GM12878 (cell line): ENCODE measurements at regions not wholly inside any gene's neighbourhood (a gene's known extent, or its start where the extent isn't known, plus 50 kb on each side); places are given as distances from the start of the nearest gene placed in this dataset.
A peak's percentile ranks its signal among the peaks of the same experiment; 100 is the strongest.

ENCODE experiments used
- ATAC-seq: fragments of 200-7000 bp; cut with Tn5 transposase; 3 replicates; pipeline ENCODE4 v1.9.1; 2020; ENCODE audit warnings: mild to moderate bottlenecking, moderate library complexity
- BruUV-seq: library from RNA; stranded (reverse); fragments of 400-500 nt; replicated peaks from 2 replicates; lab custom pipeline; 2021; lab: Mats Ljungman, UMichigan
- CTCF ChIA-PET: fragments of 300-600 bp; sonication (Branson Sonifier 250); formaldehyde crosslinking; extraction: SDS; loops from one replicate; lab custom pipeline; 2021; ENCODE audit warnings: inconsistent platforms; lab: Yijun Ruan, JAX
- POLR2A ChIA-PET: fragments of 350-600 bp; formaldehyde crosslinking; extraction: SDS; loops from one replicate; lab custom pipeline; 2021; ENCODE audit warnings: inconsistent platforms; lab: Charles Lee
- RAD21 ChIA-PET: fragments of 300-600 bp; sonication (Branson Sonifier 250); formaldehyde crosslinking; loops from one replicate; lab custom pipeline; 2023; ENCODE audit warnings: antibody characterized with exemption; ENCODE audit not compliant: unreplicated experiment; lab: Charles Lee
- SMC1A ChIA-PET: fragments of 300-600 bp; sonication (Branson Sonifier 250); formaldehyde crosslinking; loops from one replicate; lab custom pipeline; 2023; ENCODE audit not compliant: unreplicated experiment, uncharacterized antibody; lab: Charles Lee
- DNase-seq: peaks from one replicate; pipeline ENCODE4 v3.0.0-alpha.2; 2011; ENCODE audit warnings: low read depth, low spot score
- FAIRE-seq: peaks from 3 replicates; lab custom pipeline; 2011; peaks lifted over from hg19 to GRCh38; lab: Jason Lieb, UNC
- H2AFZ ChIP-seq: 2 replicates; pipeline ENCODE4 v1.6.0; 2011; ENCODE audit warnings: low read depth, low read length, control low read depth; ENCODE audit not compliant: control insufficient read depth
- H3K27ac ChIP-seq: 2 replicates; pipeline ENCODE4 v1.5.1; 2011; ENCODE audit warnings: control low read depth; ENCODE audit not compliant: control insufficient read depth, insufficient read depth
- H3K27me3 ChIP-seq, 2 experiments: replicated peaks in 1 of 2; 2 replicates each; pipeline versions ENCODE4 v1.6.0 to v1.6.1; 2011; ENCODE audit warnings: low read length in 1 of 2; ENCODE audit not compliant: control insufficient read depth in 2 of 2, insufficient read depth in 2 of 2
- H3K36me3 ChIP-seq, 2 experiments: 2 replicates each; pipeline ENCODE4 v1.5.1; 2011; ENCODE audit warnings: low read length in 1 of 2; ENCODE audit not compliant: control insufficient read depth in 2 of 2, insufficient read depth in 2 of 2
- H3K4me1 ChIP-seq: 2 replicates; pipeline ENCODE4 v1.6.1; 2011; ENCODE audit warnings: mild to moderate bottlenecking, low read length, moderate library complexity, mixed read lengths; ENCODE audit not compliant: control insufficient read depth, insufficient read depth
- H3K4me2 ChIP-seq: 2 replicates; pipeline ENCODE4 v1.6.0; 2011; ENCODE audit warnings: control low read depth; ENCODE audit not compliant: control insufficient read depth, insufficient read depth
- H3K4me3 ChIP-seq: fragments of 200-600 bp; sonication (generic); 2 replicates; pipeline ENCODE4 v1.5.1; 2016
- H3K79me2 ChIP-seq: 2 replicates; pipeline ENCODE4 v1.6.0; 2011; ENCODE audit warnings: low read length; ENCODE audit not compliant: control insufficient read depth, insufficient read depth
- H3K9ac ChIP-seq: 2 replicates; pipeline ENCODE4 v1.8.0; 2011; ENCODE audit warnings: low read length, control low read depth, mixed read lengths; ENCODE audit not compliant: control insufficient read depth, insufficient read depth
- H3K9me3 ChIP-seq: replicated peaks from 3 replicates; pipeline ENCODE4 v1.5.1; 2011; ENCODE audit warnings: mild to moderate bottlenecking, low read length; ENCODE audit not compliant: control insufficient read depth, insufficient read depth
- H4K20me1 ChIP-seq: 2 replicates; pipeline ENCODE4 v1.6.0; 2011; ENCODE audit not compliant: control insufficient read depth, insufficient read depth
- ATF2 ChIP-seq: IDR thresholded peaks from 2 replicates; pipeline ENCODE4 v1.6.1; 2012; ENCODE audit warnings: low read length, inconsistent platforms
- BRCA1 ChIP-seq: IDR thresholded peaks from 2 replicates; pipeline ENCODE4 v1.6.1; 2011; ENCODE audit warnings: low read depth, low read length, improper control_type of control experiment
- CBX5 ChIP-seq: sonication (generic); IDR thresholded peaks from 2 replicates; pipeline ENCODE4 v1.6.1; 2016; ENCODE audit warnings: low read depth, moderate library complexity, mild to moderate bottlenecking, inconsistent platforms
- DPF2 ChIP-seq: fragments of 450-650 bp; IDR thresholded peaks from 2 replicates; pipeline ENCODE4 v1.6.1; 2017; ENCODE audit warnings: mild to moderate bottlenecking
- SUPT20H ChIP-seq: IDR thresholded peaks from 2 replicates; pipeline ENCODE4 v1.6.1; 2011; ENCODE audit warnings: low read depth, mild to moderate bottlenecking, low read length, moderate library complexity, borderline replicate concordance; ENCODE audit not compliant: control insufficient read depth
- TCF12 ChIP-seq: IDR thresholded peaks from 2 replicates; pipeline ENCODE4 v1.6.1; 2011; ENCODE audit warnings: low read depth, mild to moderate bottlenecking, low read length
- WGBS: methylation state at CpG from one replicate; pipeline ENCODE4 v1.1.6; 2016; ENCODE audit warnings: low lambda C conversion rate; ENCODE audit not compliant: insufficient replicate concordance, insufficient coverage; ENCODE audit errors: missing lambda C conversion rate; 5-methylcytosine and 5-hydroxymethylcytosine counted together
- in situ Hi-C: fragments of 300-500 bp; cut with MboI; formaldehyde crosslinking; loops from 9 replicates; pipeline ENCODE4 v1.14.3; 2018; ENCODE audit warnings: mixed read lengths
- intact Hi-C: fragments of 100-400 bp; cut with micrococcal nuclease; formaldehyde crosslinking; loops from one replicate; pipeline ENCODE4 v1.14.2; 2022; ENCODE audit not compliant: unreplicated experiment
- TF ChIP-seq, protein P1 (sequence below): IDR thresholded peaks from 2 replicates; pipeline ENCODE4 v1.6.1; 2011; ENCODE audit warnings: mild to moderate bottlenecking, low read depth, low read length, moderate library complexity; ENCODE audit not compliant: insufficient replicate concordance
- TF ChIP-seq, protein P2 (sequence below): IDR thresholded peaks from 2 replicates; pipeline ENCODE4 v1.6.1; 2011; ENCODE audit warnings: borderline replicate concordance, low read depth, mild to moderate bottlenecking, moderate library complexity, mixed read lengths, low read length; ENCODE audit not compliant: insufficient read depth; ENCODE audit errors: extremely low read length

DNA sequence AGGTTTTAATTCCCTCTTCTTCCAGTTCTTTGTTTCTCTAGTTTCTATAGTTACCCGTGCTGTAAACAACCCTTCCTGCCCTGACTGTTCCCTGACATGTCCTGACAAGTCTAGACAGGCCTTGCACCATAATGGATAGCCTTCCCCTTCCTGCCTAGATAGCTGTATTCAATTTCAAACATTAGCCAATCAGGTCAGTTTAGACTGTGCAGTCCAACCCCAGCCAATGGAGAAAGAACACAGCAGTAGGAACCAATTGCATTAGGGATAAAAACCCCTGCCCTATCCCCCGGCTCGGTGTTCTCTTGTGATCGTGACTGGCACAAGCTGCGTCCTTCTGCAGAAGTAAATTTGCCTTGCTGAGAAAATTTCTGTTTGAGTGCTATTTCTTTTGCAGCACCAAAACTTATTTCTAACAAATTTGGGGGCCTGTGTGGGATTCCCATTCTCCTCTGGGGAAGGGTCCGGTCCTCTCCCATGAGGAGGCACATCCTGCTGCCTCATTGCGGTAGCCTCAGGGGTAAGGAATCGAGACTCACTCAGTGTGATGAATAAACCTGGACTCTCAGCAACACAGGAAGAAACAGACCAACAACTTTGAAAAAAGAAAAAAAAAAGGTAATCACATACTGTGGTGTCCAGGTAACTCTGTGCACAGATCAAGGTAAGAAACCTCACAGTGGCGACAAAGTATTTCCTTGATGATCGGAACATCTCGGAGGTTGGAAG, 248.7 kb upstream of the ECI2 start:
- no peak overlapping the region for H3K27ac ChIP-seq
- SMC1A ChIA-PET = no interaction called here
- peaks cover 11% of the 10 kb centered on the region; the same call in 2 of the 3 replicates for H3K9me3 ChIP-seq
- H2AFZ ChIP-seq = no peak overlapping the region
- CTCF ChIA-PET = no interaction called here
- no peak overlapping the region for H3K9ac ChIP-seq
- TF ChIP-seq TCF12 = no peak
- TF ChIP-seq ATF2 = no peak
- TF ChIP-seq, protein P1, sequence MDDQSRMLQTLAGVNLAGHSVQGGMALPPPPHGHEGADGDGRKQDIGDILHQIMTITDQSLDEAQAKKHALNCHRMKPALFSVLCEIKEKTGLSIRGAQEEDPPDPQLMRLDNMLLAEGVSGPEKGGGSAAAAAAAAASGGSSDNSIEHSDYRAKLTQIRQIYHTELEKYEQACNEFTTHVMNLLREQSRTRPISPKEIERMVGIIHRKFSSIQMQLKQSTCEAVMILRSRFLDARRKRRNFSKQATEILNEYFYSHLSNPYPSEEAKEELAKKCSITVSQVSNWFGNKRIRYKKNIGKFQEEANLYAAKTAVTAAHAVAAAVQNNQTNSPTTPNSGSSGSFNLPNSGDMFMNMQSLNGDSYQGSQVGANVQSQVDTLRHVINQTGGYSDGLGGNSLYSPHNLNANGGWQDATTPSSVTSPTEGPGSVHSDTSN = no peak
- TF ChIP-seq, protein P2, sequence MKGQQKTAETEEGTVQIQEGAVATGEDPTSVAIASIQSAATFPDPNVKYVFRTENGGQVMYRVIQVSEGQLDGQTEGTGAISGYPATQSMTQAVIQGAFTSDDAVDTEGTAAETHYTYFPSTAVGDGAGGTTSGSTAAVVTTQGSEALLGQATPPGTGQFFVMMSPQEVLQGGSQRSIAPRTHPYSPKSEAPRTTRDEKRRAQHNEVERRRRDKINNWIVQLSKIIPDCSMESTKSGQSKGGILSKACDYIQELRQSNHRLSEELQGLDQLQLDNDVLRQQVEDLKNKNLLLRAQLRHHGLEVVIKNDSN = no peak
- TF ChIP-seq SUPT20H = no peak
- no peak for TF ChIP-seq DPF2
- 0 out of 2 replicates have a peak, but pooled peaks have one; percentile 64 for TF ChIP-seq CBX5
- TF ChIP-seq BRCA1 = no peak
- no peak overlapping the region for H3K4me2 ChIP-seq
- ATAC-seq = no peak
- no peaks in the 10 kb centered on the region; a peak in 1 of 4 replicates for H3K27me3 ChIP-seq
- no peaks in the 10 kb centered on the region for H4K20me1 ChIP-seq
- no peaks in the 10 kb centered on the region for H3K36me3 ChIP-seq
- no peak overlapping the region for H3K4me3 ChIP-seq
- no peak for DNase-seq
- no peaks in the 10 kb centered on the region for H3K4me1 ChIP-seq
- RAD21 ChIA-PET = no interaction called here
- intact Hi-C loops = no loop called here
- no TSS peak for BruUV-seq
- FAIRE-seq = no peak
- POLR2A ChIA-PET = no interaction called here
- WGBS = 55% methylated on average over 11 of the region's 11 CpGs
- in situ Hi-C loops = no loop called here
- no peaks in the 10 kb centered on the region for H3K79me2 ChIP-seq
